ENCODE measurements at regions not wholly inside any gene's neighbourhood (a gene's known extent, or its start where the extent isn't known, plus 50 kb on each side); places are given as distances from the start of the nearest gene placed in this dataset.

- peak; percentile 26 for DNase-seq (ENCODE audit: low read depth, low spot score)
- H3K4me3 ChIP-seq (ENCODE audit: low read depth, low read length) = no peak overlapping the region
- in situ Hi-C loops (cut with HindIII; ENCODE audit: low sequenced_read_pairs) = no loop called here
- TF ChIP-seq CTCF (IDR thresholded peaks at IDR 0.05; ENCODE audit: low read depth, low read length) = no peak
These were observed 429.2 kb downstream of the TNS1 start for GRCh38 chr2:217573571-217573970.

DNA sequence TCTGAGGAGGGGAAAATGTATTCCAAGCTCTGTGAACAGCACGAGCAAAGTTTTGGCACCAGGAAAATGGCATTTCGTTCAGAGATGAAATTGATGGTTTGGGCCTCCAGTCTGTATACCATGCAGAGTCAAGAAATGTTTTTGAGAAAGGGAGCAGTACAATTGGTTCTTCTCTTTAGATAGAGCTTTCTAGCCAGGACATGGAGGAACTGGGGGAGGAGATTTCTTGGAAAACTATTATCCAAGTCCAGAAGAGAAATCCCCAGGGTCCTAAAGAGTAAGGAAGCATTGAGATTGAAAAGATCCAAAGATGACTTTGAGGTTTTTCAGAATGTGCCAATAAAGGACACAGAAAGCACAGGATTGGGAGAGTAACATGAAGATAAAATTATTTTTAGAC is 432.4 kb downstream of the TNS1 start:
- TF ChIP-seq CTCF (IDR thresholded peaks at IDR 0.05; ENCODE audit: low read depth, low read length) = no peak
- no peak for DNase-seq (ENCODE audit: low read depth, low spot score)
- in situ Hi-C loops (cut with HindIII; ENCODE audit: low sequenced_read_pairs) = no loop called here
- H3K4me3 ChIP-seq (ENCODE audit: low read depth, low read length) = no peak overlapping the region

- TF ChIP-seq CTCF (IDR thresholded peaks at IDR 0.05; ENCODE audit: low read depth, low read length) = no peak
- peak; percentile 33 for DNase-seq (ENCODE audit: low read depth, low spot score)
- H3K4me3 ChIP-seq (ENCODE audit: low read depth, low read length) = no peak overlapping the region
- in situ Hi-C loops (cut with HindIII; ENCODE audit: low sequenced_read_pairs) = no loop called here
These were observed 434.4 kb downstream of the TNS1 start for GRCh38 chr2:217568289-217568971.

- no peak for DNase-seq (ENCODE audit: low read depth, low spot score)
- in situ Hi-C loops (cut with HindIII; ENCODE audit: low sequenced_read_pairs) = no loop called here
- TF ChIP-seq CTCF (IDR thresholded peaks at IDR 0.05; ENCODE audit: low read depth, low read length) = no peak
- H3K4me3 ChIP-seq (ENCODE audit: low read depth, low read length) = no peak overlapping the region
These were observed 439.2 kb downstream of the TNS1 start for GRCh38 chr2:217563565-217563964.

- no peak for TF ChIP-seq CTCF (IDR thresholded peaks at IDR 0.05; ENCODE audit: low read depth, low read length)
- H3K4me3 ChIP-seq (ENCODE audit: low read depth, low read length) = no peak overlapping the region
- DNase-seq (ENCODE audit: low read depth, low spot score) = no peak
- in situ Hi-C loops (cut with HindIII; ENCODE audit: low sequenced_read_pairs) = no loop called here
These were observed 439.8 kb downstream of the TNS1 start for GRCh38 chr2:217562871-217563480.

DNA sequence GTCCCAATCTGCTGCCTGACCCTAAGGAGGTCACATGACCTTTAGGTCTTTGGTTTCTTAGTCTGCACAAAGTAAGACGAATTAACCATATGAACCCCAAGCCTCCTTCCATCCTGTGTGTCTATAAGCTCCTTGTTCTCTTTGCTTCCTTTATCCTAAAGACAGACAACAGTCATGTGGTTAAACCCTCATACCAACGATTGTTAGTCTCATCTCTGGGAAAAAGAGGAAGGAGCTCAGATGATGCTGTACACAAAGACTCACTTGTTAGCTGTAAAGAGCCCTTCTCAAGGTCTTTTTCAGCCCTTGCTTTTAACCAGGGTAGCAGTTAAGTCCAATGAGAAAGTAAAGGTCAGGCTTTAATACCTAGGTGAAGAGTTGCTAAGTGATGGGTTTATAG is 443.7 kb downstream of the TNS1 start:
- no peak overlapping the region for H3K4me3 ChIP-seq (ENCODE audit: low read depth, low read length)
- no peak for TF ChIP-seq CTCF (IDR thresholded peaks at IDR 0.05; ENCODE audit: low read depth, low read length)
- in situ Hi-C loops (cut with HindIII; ENCODE audit: low sequenced_read_pairs) = no loop called here
- DNase-seq (ENCODE audit: low read depth, low spot score) = no peak

All from astrocyte of the spinal cord (primary cell).